Neural cell (in vitro differentiated cells): ENCODE measurements at regions not wholly inside any gene's neighbourhood (a gene's known extent, or its start where the extent isn't known, plus 50 kb on each side); places are given as distances from the start of the nearest gene placed in this dataset.

Experiments used
- CTCF ChIP-seq: fragments of 450-650 bp; IDR thresholded peaks from 2 replicates; pipeline ENCODE4 v1.5.1; 2014; ENCODE audit warnings: antibody characterized with exemption, mild to moderate bottlenecking, moderate library complexity; ENCODE audit not compliant: poor library complexity, severe bottlenecking
- EP300 ChIP-seq: fragments of 450-650 bp; conservative IDR thresholded peaks from 2 replicates; pipeline ENCODE4 v1.6.1; 2014; ENCODE audit warnings: antibody characterized with exemption, mild to moderate bottlenecking, moderate library complexity; ENCODE audit not compliant: poor library complexity, severe bottlenecking
- EZH2 ChIP-seq: fragments of 200-600, 300-800 bp; shearing (Covaris generic), sonication (generic); IDR thresholded peaks from 2 replicates; pipeline ENCODE4 v1.6.1; 2014; ENCODE audit warnings: antibody characterized with exemption, low read length, borderline replicate concordance, mild to moderate bottlenecking; ENCODE audit not compliant: insufficient read depth, poor library complexity, severe bottlenecking
- MXI1 ChIP-seq: fragments of 450-650 bp; conservative IDR thresholded peaks from 2 replicates; pipeline ENCODE4 v1.6.1; 2014; ENCODE audit warnings: antibody characterized with exemption, mild to moderate bottlenecking; ENCODE audit not compliant: poor library complexity, severe bottlenecking
- POLR2AphosphoS5 ChIP-seq: IDR thresholded peaks from 2 replicates; pipeline ENCODE4 v1.6.1; 2012
- SMC3 ChIP-seq: fragments of 450-650 bp; conservative IDR thresholded peaks from 2 replicates; pipeline ENCODE4 v1.6.1; 2014; ENCODE audit warnings: antibody characterized with exemption, mild to moderate bottlenecking, moderate library complexity; ENCODE audit not compliant: poor library complexity
- TAF1 ChIP-seq: IDR thresholded peaks from 2 replicates; pipeline ENCODE4 v1.6.1; 2012; ENCODE audit warnings: low read depth

GRCh38 chr10:130282492-130283218, 146.5 kb downstream of the GLRX3 start:
- TF ChIP-seq CTCF = no peak
- TF ChIP-seq EZH2 = no peak
- TF ChIP-seq POLR2AphosphoS5 = no peak
- TF ChIP-seq MXI1 = no peak
- TF ChIP-seq TAF1 = no peak
- no peak for TF ChIP-seq EP300
- no peak for TF ChIP-seq SMC3
